Sigmoid colon (tissue), 6 donors: ENCODE measurements at regions not wholly inside any gene's neighbourhood (a gene's known extent, or its start where the extent isn't known, plus 50 kb on each side); places are given as distances from the start of the nearest gene placed in this dataset.

Source experiments
- DNase-seq: peaks from one replicate; pipeline ENCODE4 v3.0.0-alpha.2; 2019
- H3K27ac ChIP-seq, 4 donors: fragments of 200-600 bp; sonication (generic); one replicate each; pipeline ENCODE4 v1.5.1; 2016 to 2019; ENCODE audit warnings: mild to moderate bottlenecking in 1 of 4
- H3K27me3 ChIP-seq, 3 donors: fragments of 200-600 bp; sonication (generic); one replicate each; pipeline ENCODE4 v1.5.1; 2019; ENCODE audit warnings: mild to moderate bottlenecking in 1 of 3
- H3K36me3 ChIP-seq, 4 donors: fragments of 200-600 bp; sonication (generic); one replicate each; pipeline ENCODE4 v1.5.1; 2016 to 2019
- H3K4me1 ChIP-seq, 4 donors: fragments of 200-600 bp; sonication (generic); one replicate each; pipeline ENCODE4 v1.5.1; 2017 to 2019
- H3K4me3 ChIP-seq, 4 donors: fragments of 200-600 bp; sonication (generic); one replicate each; pipeline ENCODE4 v1.5.1; 2017 to 2019; ENCODE audit warnings: mild to moderate bottlenecking in 2 of 4, moderate library complexity in 1 of 4
- H3K9me3 ChIP-seq, 4 donors: fragments of 200-600 bp in 3 of 4; sonication (generic) in 3 of 4; one replicate each; pipeline versions ENCODE4 v1.5.1 to v1.6.1; 2013 to 2019
- EP300 ChIP-seq, 4 donors: sonication (generic); formaldehyde crosslinking; IDR thresholded peaks; one replicate each; pipeline ENCODE4 v1.6.1; 2017; ENCODE audit warnings: antibody characterized with exemption in 4 of 4
- POLR2A ChIP-seq, 2 donors: fragments of 450-650 bp; IDR thresholded peaks; one replicate each; pipeline ENCODE4 v1.6.1; 2016; ENCODE audit warnings: antibody characterized with exemption in 2 of 2, mild to moderate bottlenecking in 2 of 2, moderate library complexity in 2 of 2
- POLR2AphosphoS5 ChIP-seq, 4 donors: sonication (generic); formaldehyde crosslinking; IDR thresholded peaks; one replicate each; pipeline ENCODE4 v1.6.1; 2017; ENCODE audit warnings: antibody characterized with exemption in 4 of 4
- WGBS, 2 donors: extraction: QIAGEN DNeasy Blood & Tissue Kit; methylation state at CpG; one replicate each; pipeline ENCODE4 v1.1.7; 2013; 5-methylcytosine and 5-hydroxymethylcytosine counted together
- intact Hi-C: fragments of 100-400 bp; cut with DNase I; formaldehyde crosslinking; loops from one replicate; pipeline ENCODE4 v1.15.1; 2023
- TF ChIP-seq, protein P1 (sequence below), 4 experiments: fragments of 450-650 bp in 3 of 4; fragments of 200-600 bp in 1 of 4; IDR thresholded peaks; one replicate each; pipeline ENCODE4 v1.5.1; 2016 to 2019; ENCODE audit warnings: antibody characterized with exemption in 4 of 4, mild to moderate bottlenecking in 3 of 4, moderate library complexity in 2 of 4
- donor health status: healthy with polysubstance abuse.
- donor health status: healthy.

DNA sequence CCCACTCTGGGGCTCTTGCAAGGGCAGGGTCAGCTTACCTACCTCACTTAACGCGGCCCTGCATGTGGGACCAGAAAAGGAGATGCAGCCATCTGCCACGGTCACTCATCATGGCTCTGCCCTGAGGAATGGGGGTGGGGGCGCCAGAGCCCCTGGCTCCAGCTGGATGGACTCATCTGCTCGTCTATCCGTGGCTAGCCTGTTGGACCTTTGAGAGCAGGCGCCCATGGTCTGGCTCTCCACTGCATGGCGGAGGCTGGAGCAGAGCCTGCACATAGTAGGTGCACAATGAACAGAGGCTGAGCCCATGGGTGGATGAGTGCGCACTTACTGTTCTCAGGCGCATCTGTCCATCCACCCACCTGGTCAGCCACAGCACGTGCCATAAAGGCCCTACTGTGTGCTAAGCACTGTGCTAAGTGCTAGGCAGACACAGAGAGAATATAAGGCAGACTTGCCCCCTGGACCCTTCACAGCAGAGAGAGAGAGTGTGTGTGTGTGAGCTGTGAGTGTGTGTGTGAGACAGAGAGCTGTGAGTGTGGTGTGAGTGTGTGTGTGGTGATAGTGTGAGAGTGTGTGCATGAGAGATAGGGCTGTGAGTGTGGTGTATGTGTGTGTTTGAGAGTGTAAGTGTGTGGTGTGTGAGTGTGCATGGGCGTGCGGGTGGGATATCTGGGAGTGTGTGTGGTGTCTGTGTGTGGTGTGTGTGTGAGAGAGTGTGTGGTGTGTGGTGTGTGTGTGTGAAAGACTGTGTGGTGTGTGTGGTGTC, 151.3 kb downstream of the TFCP2L1 start:
- intact Hi-C loops, result no loop called here
- WGBS, 2 donors, result 92 to 93% methylated on average over 13 of the region's 13 CpGs
- DNase-seq, result no peak
- Histone ChIP-seq H3K27ac (no peak overlapping the region), H3K9me3 (no peaks in the 10 kb centered on the region), H3K4me3 (no peak overlapping the region), H3K36me3 (no peaks in the 10 kb centered on the region), H3K4me1 (no peaks in the 10 kb centered on the region), H3K27me3 (no peaks in the 10 kb centered on the region)
- TF ChIP-seq, protein P1, sequence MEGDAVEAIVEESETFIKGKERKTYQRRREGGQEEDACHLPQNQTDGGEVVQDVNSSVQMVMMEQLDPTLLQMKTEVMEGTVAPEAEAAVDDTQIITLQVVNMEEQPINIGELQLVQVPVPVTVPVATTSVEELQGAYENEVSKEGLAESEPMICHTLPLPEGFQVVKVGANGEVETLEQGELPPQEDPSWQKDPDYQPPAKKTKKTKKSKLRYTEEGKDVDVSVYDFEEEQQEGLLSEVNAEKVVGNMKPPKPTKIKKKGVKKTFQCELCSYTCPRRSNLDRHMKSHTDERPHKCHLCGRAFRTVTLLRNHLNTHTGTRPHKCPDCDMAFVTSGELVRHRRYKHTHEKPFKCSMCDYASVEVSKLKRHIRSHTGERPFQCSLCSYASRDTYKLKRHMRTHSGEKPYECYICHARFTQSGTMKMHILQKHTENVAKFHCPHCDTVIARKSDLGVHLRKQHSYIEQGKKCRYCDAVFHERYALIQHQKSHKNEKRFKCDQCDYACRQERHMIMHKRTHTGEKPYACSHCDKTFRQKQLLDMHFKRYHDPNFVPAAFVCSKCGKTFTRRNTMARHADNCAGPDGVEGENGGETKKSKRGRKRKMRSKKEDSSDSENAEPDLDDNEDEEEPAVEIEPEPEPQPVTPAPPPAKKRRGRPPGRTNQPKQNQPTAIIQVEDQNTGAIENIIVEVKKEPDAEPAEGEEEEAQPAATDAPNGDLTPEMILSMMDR (IDR thresholded peaks at IDR 0.05), result no peak
- TF ChIP-seq POLR2AphosphoS5 (IDR thresholded peaks at IDR 0.05), result no peak
- no peak for TF ChIP-seq EP300 (IDR thresholded peaks at IDR 0.05)
- no peak for TF ChIP-seq POLR2A (IDR thresholded peaks at IDR 0.05)

DNA sequence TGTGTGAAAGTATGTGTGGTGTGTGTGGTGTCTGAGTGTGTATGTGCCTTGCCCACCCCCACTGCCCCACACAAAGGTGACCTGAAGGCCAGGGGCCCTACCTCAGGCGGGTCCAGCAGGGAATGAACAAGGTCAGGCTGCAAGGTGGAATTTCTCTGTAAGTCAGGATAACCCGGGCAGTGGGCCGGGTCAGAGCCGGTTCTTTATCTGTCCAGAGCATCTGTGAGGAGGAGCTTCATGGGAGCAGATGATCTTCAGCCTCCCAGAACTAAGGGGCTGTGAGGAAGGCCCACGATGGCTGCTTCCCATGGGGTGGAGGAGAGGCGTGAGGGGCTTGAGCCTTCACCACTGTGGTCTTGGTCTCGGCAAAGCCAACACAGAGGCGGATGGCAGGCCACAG, 150.3 kb downstream of the TFCP2L1 start:
- no peak for DNase-seq
- Histone ChIP-seq H3K27me3 (no peaks in the 10 kb centered on the region), H3K9me3 (no peaks in the 10 kb centered on the region), H3K27ac (no peak overlapping the region), H3K36me3 (no peaks in the 10 kb centered on the region), H3K4me3 (no peak overlapping the region), H3K4me1 (no peaks in the 10 kb centered on the region)
- TF ChIP-seq POLR2AphosphoS5 (IDR thresholded peaks at IDR 0.05), result no peak
- no peak for TF ChIP-seq EP300 (IDR thresholded peaks at IDR 0.05)
- no peak for TF ChIP-seq POLR2A (IDR thresholded peaks at IDR 0.05)
- TF ChIP-seq, protein P1 (IDR thresholded peaks at IDR 0.05), result no peak
- WGBS, 2 donors, result 88 to 93% methylated on average over 8 of the region's 8 CpGs
- intact Hi-C loops, result no loop called here

DNA sequence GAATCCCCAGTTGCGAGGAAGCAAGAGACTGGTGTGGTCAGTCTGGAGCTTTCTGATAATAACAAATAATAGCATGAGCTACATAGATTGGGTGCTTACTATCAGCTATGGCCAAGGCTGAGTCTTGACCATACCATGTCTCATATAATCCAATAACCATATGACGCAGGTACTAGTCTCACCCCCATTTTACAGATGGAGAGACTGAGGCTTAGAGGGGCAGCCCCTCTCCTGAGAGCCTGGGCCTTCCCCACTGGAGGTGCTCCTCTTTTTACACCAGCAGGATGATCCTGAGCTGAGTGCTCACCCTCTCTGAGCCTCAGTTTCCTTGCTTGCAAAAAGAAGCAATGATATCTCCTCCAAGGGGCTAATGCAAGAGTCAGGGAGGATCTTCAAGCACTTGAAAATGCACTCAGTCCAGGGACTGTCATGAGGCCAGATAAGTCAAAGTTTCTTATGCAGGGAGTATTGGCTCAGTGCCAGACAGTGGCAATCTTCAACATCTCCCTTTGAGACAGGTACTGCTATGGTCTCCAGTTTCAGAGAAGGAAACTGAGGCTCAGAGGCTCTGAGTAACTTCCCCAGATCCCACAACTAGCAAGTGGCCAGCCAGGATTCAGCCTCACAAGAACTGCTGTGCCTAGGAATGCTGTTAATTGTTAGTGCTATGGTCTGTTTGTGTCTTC, 149.7 kb downstream of the TFCP2L1 start:
- DNase-seq, result no peak
- no peaks in the 10 kb centered on the region for H3K36me3 ChIP-seq
- H3K4me3 ChIP-seq, result no peak overlapping the region
- no peaks in the 10 kb centered on the region for H3K4me1 ChIP-seq
- H3K9me3 ChIP-seq, result no peaks in the 10 kb centered on the region
- no peak overlapping the region for H3K27ac ChIP-seq
- no peaks in the 10 kb centered on the region for H3K27me3 ChIP-seq
- WGBS, 2 donors, result 47 to 48% methylated on average over 2 of the region's 2 CpGs
- TF ChIP-seq EP300 (IDR thresholded peaks at IDR 0.05), result no peak
- TF ChIP-seq POLR2A (IDR thresholded peaks at IDR 0.05), result no peak
- TF ChIP-seq, protein P1 (IDR thresholded peaks at IDR 0.05), result no peak
- TF ChIP-seq POLR2AphosphoS5 (IDR thresholded peaks at IDR 0.05), result no peak
- intact Hi-C loops, result no loop called here

DNA sequence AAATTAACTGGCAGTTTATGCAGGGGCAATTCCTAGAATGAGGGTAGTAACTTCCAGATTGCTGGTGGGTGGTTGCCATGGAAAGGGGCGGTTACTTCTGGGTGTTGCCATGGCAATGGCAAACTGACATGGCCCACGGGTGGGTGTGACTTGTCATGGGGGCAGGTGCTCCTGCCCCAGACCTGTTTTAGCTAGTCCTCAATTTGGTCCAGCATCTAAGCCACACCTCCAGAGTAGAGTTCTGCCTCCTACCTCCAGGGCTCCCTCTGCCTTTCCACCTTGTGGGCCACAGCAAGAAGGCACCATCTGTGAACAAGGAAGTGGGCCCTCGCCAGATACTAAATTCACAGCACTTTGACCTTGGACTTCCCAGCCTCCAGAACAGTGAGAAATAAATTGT, 148.7 kb downstream of the TFCP2L1 start:
- Histone ChIP-seq H3K36me3 (no peaks in the 10 kb centered on the region), H3K4me1 (no peaks in the 10 kb centered on the region), H3K9me3 (no peaks in the 10 kb centered on the region), H3K27me3 (no peaks in the 10 kb centered on the region), H3K27ac (no peak overlapping the region), H3K4me3 (no peak overlapping the region)
- WGBS, 2 donors, result 58 to 85% methylated on average over 3 of the region's 3 CpGs
- no peak for TF ChIP-seq EP300 (IDR thresholded peaks at IDR 0.05)
- TF ChIP-seq POLR2A (IDR thresholded peaks at IDR 0.05), result no peak
- TF ChIP-seq, protein P1 (IDR thresholded peaks at IDR 0.05), result no peak
- intact Hi-C loops, result no loop called here
- no peak for DNase-seq
